ENCODE measurements at regions not wholly inside any gene's neighbourhood (a gene's known extent, or its start where the extent isn't known, plus 50 kb on each side); places are given as distances from the start of the nearest gene placed in this dataset.

DNA sequence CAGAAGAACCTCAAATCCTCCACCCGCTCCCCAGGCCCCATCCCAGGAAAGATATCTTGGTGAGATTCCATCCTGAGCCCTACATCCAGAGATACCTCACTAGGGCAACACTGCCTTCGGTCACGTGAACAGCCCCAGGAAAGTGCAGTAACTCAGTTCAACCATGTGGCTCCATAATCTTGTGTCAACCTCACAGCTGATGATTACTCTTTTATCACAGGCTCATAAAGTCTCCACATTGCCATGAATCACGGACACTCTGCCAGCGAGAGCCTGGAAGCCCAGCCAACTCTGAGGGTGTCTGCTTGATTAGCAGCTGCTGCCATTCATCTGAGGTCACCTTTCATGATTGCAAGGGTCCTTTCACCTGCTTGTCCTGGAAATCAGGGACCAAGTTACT is 175.8 kb upstream of the LRFN2 start:
- TF ChIP-seq, protein P1, sequence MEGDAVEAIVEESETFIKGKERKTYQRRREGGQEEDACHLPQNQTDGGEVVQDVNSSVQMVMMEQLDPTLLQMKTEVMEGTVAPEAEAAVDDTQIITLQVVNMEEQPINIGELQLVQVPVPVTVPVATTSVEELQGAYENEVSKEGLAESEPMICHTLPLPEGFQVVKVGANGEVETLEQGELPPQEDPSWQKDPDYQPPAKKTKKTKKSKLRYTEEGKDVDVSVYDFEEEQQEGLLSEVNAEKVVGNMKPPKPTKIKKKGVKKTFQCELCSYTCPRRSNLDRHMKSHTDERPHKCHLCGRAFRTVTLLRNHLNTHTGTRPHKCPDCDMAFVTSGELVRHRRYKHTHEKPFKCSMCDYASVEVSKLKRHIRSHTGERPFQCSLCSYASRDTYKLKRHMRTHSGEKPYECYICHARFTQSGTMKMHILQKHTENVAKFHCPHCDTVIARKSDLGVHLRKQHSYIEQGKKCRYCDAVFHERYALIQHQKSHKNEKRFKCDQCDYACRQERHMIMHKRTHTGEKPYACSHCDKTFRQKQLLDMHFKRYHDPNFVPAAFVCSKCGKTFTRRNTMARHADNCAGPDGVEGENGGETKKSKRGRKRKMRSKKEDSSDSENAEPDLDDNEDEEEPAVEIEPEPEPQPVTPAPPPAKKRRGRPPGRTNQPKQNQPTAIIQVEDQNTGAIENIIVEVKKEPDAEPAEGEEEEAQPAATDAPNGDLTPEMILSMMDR (IDR thresholded peaks at IDR 0.05), result no peak
- no peak for TF ChIP-seq POLR2A (IDR thresholded peaks at IDR 0.05)
